ENCODE measurements at regions not wholly inside any gene's neighbourhood (a gene's known extent, or its start where the extent isn't known, plus 50 kb on each side); places are given as distances from the start of the nearest gene placed in this dataset.

DNA sequence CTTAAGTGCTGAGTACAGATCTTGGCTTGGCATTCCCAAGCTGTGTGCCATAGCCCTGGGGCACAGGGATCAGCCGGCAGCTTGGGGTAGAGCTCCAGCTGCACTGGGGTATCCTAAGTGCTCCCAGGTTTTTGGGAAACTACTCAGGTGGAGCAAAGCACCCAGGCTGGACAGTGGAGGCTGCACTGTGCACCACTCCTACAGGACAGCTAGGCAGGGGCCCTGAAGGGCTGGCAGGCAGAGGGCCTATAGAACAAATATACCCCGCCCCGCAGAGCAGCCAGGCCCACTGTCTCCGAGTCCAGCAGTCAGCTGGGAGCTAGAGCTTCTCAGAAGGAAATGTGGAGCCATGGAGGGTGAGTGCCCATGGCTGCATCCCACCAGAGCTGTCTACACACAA is 691.7 kb upstream of the ADGRL2 start:
- H3K27ac ChIP-seq (ENCODE audit: low read depth, low read length) = no peak overlapping the region
- H3K9me3 ChIP-seq (ENCODE audit: control insufficient read depth in 1 of 2, low read length in 2 of 2) = no peaks in the 10 kb centered on the region
- H3K36me3 ChIP-seq (ENCODE audit: control insufficient read depth in 1 of 2, insufficient read depth in 2 of 2, low read length in 2 of 2) = no peaks in the 10 kb centered on the region
- H3K27me3 ChIP-seq (ENCODE audit: control insufficient read depth in 1 of 2, insufficient read depth in 2 of 2, low read length in 2 of 2) = no peaks in the 10 kb centered on the region
- H3K4me3 ChIP-seq (ENCODE audit: low read depth in 1 of 2, low read length in 2 of 2) = no peak overlapping the region
- H3K4me1 ChIP-seq (ENCODE audit: control insufficient read depth in 1 of 2, insufficient read depth in 2 of 2, low read length in 2 of 2) = no peaks in the 10 kb centered on the region
- H3K9ac ChIP-seq (ENCODE audit: low read depth in 1 of 2, low read length in 2 of 2) = no peak overlapping the region

DNA sequence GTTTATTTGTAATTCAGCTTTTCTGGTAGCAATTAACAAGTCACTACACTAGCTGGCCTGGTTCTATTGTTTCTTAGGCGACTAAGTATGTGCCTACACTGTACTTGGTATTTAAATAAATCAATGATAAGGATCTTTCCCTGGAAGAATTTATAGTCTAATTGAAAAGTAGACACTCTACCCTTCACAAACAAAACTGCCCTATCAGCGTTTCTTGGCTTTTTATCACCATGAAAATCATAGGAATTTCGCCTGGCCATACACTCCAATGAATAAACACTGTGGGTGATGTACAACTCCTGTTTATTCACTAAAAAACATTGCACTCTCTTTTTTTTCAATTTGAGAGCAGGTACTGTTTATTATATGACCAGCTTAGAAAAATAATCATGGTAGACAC is 702.9 kb upstream of the ADGRL2 start:
- H3K27ac ChIP-seq (ENCODE audit: low read depth, low read length) = no peak overlapping the region
- no peak overlapping the region for H3K9ac ChIP-seq (ENCODE audit: low read depth in 1 of 2, low read length in 2 of 2)
- no peaks in the 10 kb centered on the region for H3K9me3 ChIP-seq (ENCODE audit: control insufficient read depth in 1 of 2, low read length in 2 of 2)
- H3K27me3 ChIP-seq (ENCODE audit: control insufficient read depth in 1 of 2, insufficient read depth in 2 of 2, low read length in 2 of 2) = no peaks in the 10 kb centered on the region
- no peaks in the 10 kb centered on the region for H3K4me1 ChIP-seq (ENCODE audit: control insufficient read depth in 1 of 2, insufficient read depth in 2 of 2, low read length in 2 of 2)
- H3K36me3 ChIP-seq (ENCODE audit: control insufficient read depth in 1 of 2, insufficient read depth in 2 of 2, low read length in 2 of 2) = no peaks in the 10 kb centered on the region
- H3K4me3 ChIP-seq (ENCODE audit: low read depth in 1 of 2, low read length in 2 of 2) = no peak overlapping the region

DNA sequence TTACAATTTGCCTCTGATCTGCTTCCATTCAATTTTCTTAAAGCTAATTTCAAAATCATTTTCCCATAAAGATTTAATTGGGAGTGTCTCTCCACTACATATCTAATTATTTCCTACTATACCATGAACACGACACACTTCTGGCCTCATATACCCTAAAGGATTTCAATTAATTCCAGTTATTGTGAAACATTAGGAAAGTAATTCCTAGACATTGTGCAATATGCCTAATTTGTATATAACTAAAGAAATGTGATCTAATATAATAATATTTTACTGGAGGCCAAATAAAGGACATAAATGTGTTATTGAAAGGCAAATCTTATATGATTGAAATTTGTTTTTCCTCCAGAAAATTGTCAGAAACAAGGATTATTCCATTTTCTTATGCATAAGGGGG is 727.2 kb upstream of the ADGRL2 start:
- Histone ChIP-seq H3K4me1 (ENCODE audit: control insufficient read depth in 1 of 2, insufficient read depth in 2 of 2, low read length in 2 of 2) (no peaks in the 10 kb centered on the region), H3K27me3 (ENCODE audit: control insufficient read depth in 1 of 2, insufficient read depth in 2 of 2, low read length in 2 of 2) (no peaks in the 10 kb centered on the region), H3K4me3 (ENCODE audit: low read depth in 1 of 2, low read length in 2 of 2) (no peak overlapping the region), H3K36me3 (ENCODE audit: control insufficient read depth in 1 of 2, insufficient read depth in 2 of 2, low read length in 2 of 2) (no peaks in the 10 kb centered on the region), H3K9ac (ENCODE audit: low read depth in 1 of 2, low read length in 2 of 2) (no peak overlapping the region), H3K27ac (ENCODE audit: low read depth, low read length) (no peak overlapping the region), H3K9me3 (ENCODE audit: control insufficient read depth in 1 of 2, low read length in 2 of 2) (no peaks in the 10 kb centered on the region)

DNA sequence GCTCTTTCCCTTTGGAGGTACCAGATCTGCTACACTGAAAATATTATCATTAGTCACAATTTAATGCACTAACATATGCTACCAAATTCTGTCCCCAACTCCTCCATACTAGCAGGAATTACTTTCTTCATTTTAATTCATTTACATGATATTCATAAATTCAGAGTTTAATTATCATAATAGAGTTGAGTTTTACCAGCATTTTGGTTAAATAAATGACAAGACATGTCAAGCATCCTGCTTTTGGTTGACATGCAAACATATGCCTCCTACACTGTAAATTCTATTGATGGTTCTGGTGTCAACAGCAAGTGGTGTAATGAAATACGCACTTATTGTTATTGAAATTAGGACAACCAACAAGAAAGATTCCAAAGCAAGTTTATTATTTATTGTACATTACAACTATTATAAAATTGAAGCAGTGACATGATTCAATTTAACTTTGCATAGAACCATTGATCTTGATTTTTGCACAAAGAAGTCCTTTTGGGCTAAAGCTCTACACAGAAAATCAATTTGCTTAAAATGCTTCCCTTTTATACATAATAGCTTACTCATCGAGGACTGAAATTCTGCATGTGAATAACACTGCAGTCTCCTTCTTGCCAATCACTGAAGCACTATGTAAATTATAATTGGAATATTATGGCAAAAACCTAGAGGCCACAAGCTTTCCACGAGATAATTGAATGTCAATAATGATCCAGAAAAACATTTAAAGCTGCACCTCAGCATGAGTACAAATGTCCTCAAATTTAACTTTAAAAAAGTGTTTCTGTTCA is 728.6 kb upstream of the ADGRL2 start:
- Histone ChIP-seq H3K4me1 (ENCODE audit: control insufficient read depth in 1 of 2, insufficient read depth in 2 of 2, low read length in 2 of 2) (no peaks in the 10 kb centered on the region), H3K27ac (ENCODE audit: low read depth, low read length) (no peak overlapping the region), H3K9ac (ENCODE audit: low read depth in 1 of 2, low read length in 2 of 2) (no peak overlapping the region), H3K4me3 (ENCODE audit: low read depth in 1 of 2, low read length in 2 of 2) (no peak overlapping the region), H3K27me3 (ENCODE audit: control insufficient read depth in 1 of 2, insufficient read depth in 2 of 2, low read length in 2 of 2) (no peaks in the 10 kb centered on the region), H3K36me3 (ENCODE audit: control insufficient read depth in 1 of 2, insufficient read depth in 2 of 2, low read length in 2 of 2) (no peaks in the 10 kb centered on the region), H3K9me3 (ENCODE audit: control insufficient read depth in 1 of 2, low read length in 2 of 2) (no peaks in the 10 kb centered on the region)

DNA sequence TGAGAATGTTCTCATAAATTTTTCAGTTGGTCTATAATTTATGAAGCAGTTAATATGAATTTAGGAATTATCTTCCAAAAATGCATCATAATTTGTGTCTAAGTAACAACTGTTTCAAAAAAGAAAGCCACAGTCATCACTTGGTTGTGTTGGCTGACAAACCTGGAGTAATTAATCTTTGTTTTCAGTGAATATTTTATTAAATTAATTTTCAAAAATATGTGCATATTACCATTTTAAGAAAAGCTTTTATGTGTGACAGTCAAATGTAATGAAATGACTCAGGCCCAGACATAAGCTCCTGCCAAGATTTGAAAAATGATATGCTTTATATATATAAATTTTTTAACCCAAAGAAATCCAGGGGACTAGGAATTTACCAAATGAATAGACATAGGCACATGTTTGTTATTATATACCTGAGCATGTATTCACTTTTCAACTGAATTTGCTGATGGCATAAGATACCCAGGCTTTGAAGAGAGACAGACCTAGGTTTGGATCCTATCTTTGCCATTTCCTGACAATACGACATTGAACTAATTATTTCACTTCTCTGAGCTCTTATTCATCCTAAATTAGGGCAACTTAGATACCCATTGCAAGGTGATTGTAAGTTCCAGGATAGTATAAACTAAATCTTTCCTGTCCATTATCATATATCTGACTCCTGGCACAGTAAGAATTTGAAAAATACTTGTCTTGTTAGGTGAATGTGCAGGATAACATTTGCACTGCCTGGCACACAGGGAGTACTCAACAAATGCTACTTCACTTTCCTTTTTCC is 729.5 kb upstream of the ADGRL2 start:
- Histone ChIP-seq H3K4me1 (ENCODE audit: control insufficient read depth in 1 of 2, insufficient read depth in 2 of 2, low read length in 2 of 2) (no peaks in the 10 kb centered on the region), H3K27ac (ENCODE audit: low read depth, low read length) (no peak overlapping the region), H3K9me3 (ENCODE audit: control insufficient read depth in 1 of 2, low read length in 2 of 2) (no peaks in the 10 kb centered on the region), H3K27me3 (ENCODE audit: control insufficient read depth in 1 of 2, insufficient read depth in 2 of 2, low read length in 2 of 2) (no peaks in the 10 kb centered on the region), H3K36me3 (ENCODE audit: control insufficient read depth in 1 of 2, insufficient read depth in 2 of 2, low read length in 2 of 2) (no peaks in the 10 kb centered on the region), H3K9ac (ENCODE audit: low read depth in 1 of 2, low read length in 2 of 2) (no peak overlapping the region), H3K4me3 (ENCODE audit: low read depth in 1 of 2, low read length in 2 of 2) (no peak overlapping the region)

DNA sequence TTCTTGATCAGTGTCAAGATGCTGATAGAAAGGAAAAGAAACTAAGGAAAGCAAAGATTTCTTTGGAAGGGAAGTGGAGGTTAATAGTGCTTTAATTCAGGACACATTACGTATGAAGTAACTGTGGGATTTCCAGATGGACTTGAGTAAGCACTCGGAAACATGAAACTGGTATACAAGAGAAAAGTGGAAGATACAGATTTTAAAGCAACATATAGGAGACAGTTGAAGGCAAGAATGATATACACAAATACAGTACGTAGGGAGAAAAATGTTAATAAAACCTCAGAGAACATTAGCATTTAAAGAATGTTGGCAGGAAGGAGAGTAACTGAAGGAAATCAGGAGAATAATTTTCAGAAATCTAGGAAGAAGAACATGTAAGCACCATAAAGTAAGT is 730.9 kb upstream of the ADGRL2 start:
- no peak overlapping the region for H3K27ac ChIP-seq (ENCODE audit: low read depth, low read length)

DNA sequence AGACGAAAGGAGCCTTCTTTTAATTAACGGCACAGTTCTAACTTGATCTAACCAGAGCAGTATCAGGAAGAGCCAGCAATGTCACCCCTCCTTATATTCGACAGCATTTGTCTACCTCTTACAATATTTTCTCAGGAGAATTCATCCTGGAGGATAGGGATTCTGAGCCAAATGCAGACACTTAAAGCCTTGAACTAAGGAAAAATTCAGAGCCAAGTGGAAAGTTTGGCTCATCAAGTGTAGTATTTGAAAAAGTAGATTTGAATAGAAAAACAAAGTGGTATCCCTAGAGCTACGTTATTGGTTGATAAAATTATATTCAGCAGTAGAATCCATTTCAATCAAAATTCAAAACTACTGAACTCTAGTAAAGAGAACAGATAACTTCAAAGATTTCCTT is 732.0 kb upstream of the ADGRL2 start:
- no peak overlapping the region for H3K4me3 ChIP-seq (ENCODE audit: low read depth in 1 of 2, low read length in 2 of 2)
- H3K27ac ChIP-seq (ENCODE audit: low read depth, low read length) = no peak overlapping the region
- no peaks in the 10 kb centered on the region for H3K36me3 ChIP-seq (ENCODE audit: control insufficient read depth in 1 of 2, insufficient read depth in 2 of 2, low read length in 2 of 2)
- no peaks in the 10 kb centered on the region for H3K27me3 ChIP-seq (ENCODE audit: control insufficient read depth in 1 of 2, insufficient read depth in 2 of 2, low read length in 2 of 2)
- no peak overlapping the region for H3K9ac ChIP-seq (ENCODE audit: low read depth in 1 of 2, low read length in 2 of 2)
- no peaks in the 10 kb centered on the region for H3K4me1 ChIP-seq (ENCODE audit: control insufficient read depth in 1 of 2, insufficient read depth in 2 of 2, low read length in 2 of 2)
- H3K9me3 ChIP-seq (ENCODE audit: control insufficient read depth in 1 of 2, low read length in 2 of 2) = no peaks in the 10 kb centered on the region

More for the DNA sequence above, 730.9 kb upstream of the ADGRL2 start:
- Histone ChIP-seq H3K9me3 (ENCODE audit: control insufficient read depth in 1 of 2, low read length in 2 of 2) (no peaks in the 10 kb centered on the region), H3K4me1 (ENCODE audit: control insufficient read depth in 1 of 2, insufficient read depth in 2 of 2, low read length in 2 of 2) (no peaks in the 10 kb centered on the region), H3K4me3 (ENCODE audit: low read depth in 1 of 2, low read length in 2 of 2) (no peak overlapping the region), H3K27me3 (ENCODE audit: control insufficient read depth in 1 of 2, insufficient read depth in 2 of 2, low read length in 2 of 2) (no peaks in the 10 kb centered on the region), H3K36me3 (ENCODE audit: control insufficient read depth in 1 of 2, insufficient read depth in 2 of 2, low read length in 2 of 2) (no peaks in the 10 kb centered on the region), H3K9ac (ENCODE audit: low read depth in 1 of 2, low read length in 2 of 2) (no peak overlapping the region)

DNA sequence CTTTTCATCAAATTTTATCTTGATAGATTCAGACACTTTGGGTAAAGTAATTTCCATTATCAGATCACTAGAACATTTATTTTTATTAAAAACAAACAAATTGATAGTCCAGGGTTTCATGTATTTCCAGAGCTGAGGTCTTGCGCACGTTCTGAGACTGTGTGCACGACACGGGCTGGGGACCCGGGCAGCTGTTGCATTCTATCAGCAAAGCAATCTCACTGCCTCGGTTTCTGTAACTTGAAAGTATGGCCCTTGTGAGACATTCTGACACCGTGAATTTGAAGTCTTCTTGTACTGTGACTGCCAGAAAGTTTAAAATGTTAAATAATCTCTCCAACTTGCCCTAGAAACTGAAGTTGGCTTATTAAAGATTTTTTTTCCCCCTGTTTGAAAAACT is 746.9 kb upstream of the ADGRL2 start:
- Histone ChIP-seq H3K9me3 (ENCODE audit: control insufficient read depth in 1 of 2, low read length in 2 of 2) (no peaks in the 10 kb centered on the region), H3K27me3 (ENCODE audit: control insufficient read depth in 1 of 2, insufficient read depth in 2 of 2, low read length in 2 of 2) (no peaks in the 10 kb centered on the region), H3K4me3 (ENCODE audit: low read depth in 1 of 2, low read length in 2 of 2) (no peak overlapping the region)

DNA sequence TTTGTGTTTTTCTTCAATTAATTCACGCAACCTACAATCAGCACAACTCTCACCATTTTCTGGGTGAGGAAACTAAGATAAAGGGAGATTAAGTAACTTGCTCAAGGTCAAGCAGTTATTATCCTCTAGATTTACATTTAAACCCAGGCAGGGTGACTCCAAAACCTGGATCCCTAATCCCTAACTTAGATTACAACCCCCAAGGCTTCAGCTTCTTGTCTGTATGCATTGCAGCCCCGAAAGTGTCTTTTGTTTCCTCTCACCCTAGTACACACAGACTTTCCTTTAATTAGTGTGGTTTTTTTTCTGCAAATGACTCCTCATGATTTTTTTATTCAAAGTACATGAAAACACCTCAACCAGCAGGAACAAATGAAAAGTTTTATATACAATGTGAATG is 748.6 kb upstream of the ADGRL2 start:
- H3K36me3 ChIP-seq (ENCODE audit: control insufficient read depth in 1 of 2, insufficient read depth in 2 of 2, low read length in 2 of 2) = no peaks in the 10 kb centered on the region
- H3K9me3 ChIP-seq (ENCODE audit: control insufficient read depth in 1 of 2, low read length in 2 of 2) = no peaks in the 10 kb centered on the region
- no peaks in the 10 kb centered on the region for H3K27me3 ChIP-seq (ENCODE audit: control insufficient read depth in 1 of 2, insufficient read depth in 2 of 2, low read length in 2 of 2)
- H3K4me1 ChIP-seq (ENCODE audit: control insufficient read depth in 1 of 2, insufficient read depth in 2 of 2, low read length in 2 of 2) = no peaks in the 10 kb centered on the region
- H3K9ac ChIP-seq (ENCODE audit: low read depth in 1 of 2, low read length in 2 of 2) = no peak overlapping the region
- H3K4me3 ChIP-seq (ENCODE audit: low read depth in 1 of 2, low read length in 2 of 2) = no peak overlapping the region
- no peak overlapping the region for H3K27ac ChIP-seq (ENCODE audit: low read depth, low read length)

More for the DNA sequence above, 746.9 kb upstream of the ADGRL2 start:
- Histone ChIP-seq H3K27ac (ENCODE audit: low read depth, low read length) (no peak overlapping the region), H3K36me3 (ENCODE audit: control insufficient read depth in 1 of 2, insufficient read depth in 2 of 2, low read length in 2 of 2) (no peaks in the 10 kb centered on the region), H3K4me1 (ENCODE audit: control insufficient read depth in 1 of 2, insufficient read depth in 2 of 2, low read length in 2 of 2) (no peaks in the 10 kb centered on the region), H3K9ac (ENCODE audit: low read depth in 1 of 2, low read length in 2 of 2) (no peak overlapping the region)

DNA sequence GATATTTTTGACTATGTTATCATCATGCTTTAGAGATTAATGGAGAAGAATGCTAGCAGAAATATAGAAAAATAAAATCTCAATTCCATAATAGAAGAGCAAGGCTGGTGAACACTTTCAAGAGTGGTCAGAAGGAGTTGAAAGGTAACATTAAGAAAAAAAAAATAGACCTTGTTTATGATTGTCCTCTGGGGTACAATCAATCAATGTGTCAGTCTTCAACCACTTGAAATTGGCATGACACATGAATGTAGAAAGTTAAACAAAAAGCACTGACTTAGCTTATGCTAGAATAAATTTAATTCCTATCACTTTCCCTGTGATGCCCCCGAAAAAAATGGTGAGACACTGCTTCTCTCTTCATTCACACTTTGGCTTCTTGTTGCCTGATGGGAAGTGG is 750.3 kb upstream of the ADGRL2 start:
- no peak overlapping the region for H3K27ac ChIP-seq (ENCODE audit: low read depth, low read length)
- H3K9me3 ChIP-seq (ENCODE audit: control insufficient read depth in 1 of 2, low read length in 2 of 2) = no peaks in the 10 kb centered on the region
- H3K4me1 ChIP-seq (ENCODE audit: control insufficient read depth in 1 of 2, insufficient read depth in 2 of 2, low read length in 2 of 2) = no peaks in the 10 kb centered on the region
- no peaks in the 10 kb centered on the region for H3K27me3 ChIP-seq (ENCODE audit: control insufficient read depth in 1 of 2, insufficient read depth in 2 of 2, low read length in 2 of 2)
- no peaks in the 10 kb centered on the region for H3K36me3 ChIP-seq (ENCODE audit: control insufficient read depth in 1 of 2, insufficient read depth in 2 of 2, low read length in 2 of 2)
- no peak overlapping the region for H3K9ac ChIP-seq (ENCODE audit: low read depth in 1 of 2, low read length in 2 of 2)
- H3K4me3 ChIP-seq (ENCODE audit: low read depth in 1 of 2, low read length in 2 of 2) = no peak overlapping the region
